OCI-LY3 (cell line): ENCODE measurements at regions not wholly inside any gene's neighbourhood (a gene's known extent, or its start where the extent isn't known, plus 50 kb on each side); places are given as distances from the start of the nearest gene placed in this dataset.

Experiments used
- H2AFZ ChIP-seq: fragments of 200-600, 300-600 bp; shearing (Covaris generic); 2 replicates; pipeline ENCODE4 v1.6.0; 2014; ENCODE audit warnings: antibody characterized with exemption, low read depth, low read length
- H3K27ac ChIP-seq: fragments of 200-600, 300-600 bp; sonication (generic); 2 replicates; pipeline ENCODE4 v1.5.1; 2014; ENCODE audit warnings: mild to moderate bottlenecking, low read length, moderate library complexity, mixed read lengths
- H3K27me3 ChIP-seq: fragments of 200-600, 300-600 bp; sonication (generic); 2 replicates; pipeline ENCODE4 v1.6.1; 2014; ENCODE audit warnings: low read depth, low read length, mixed read lengths
- H3K36me3 ChIP-seq: fragments of 200-600, 300-600 bp; sonication (generic); replicated peaks from 2 replicates; pipeline ENCODE3; 2014; ENCODE audit warnings: low read depth, low read length, mixed read lengths
- H3K4me1 ChIP-seq: fragments of 300-600, 200-600 bp; sonication (generic); 2 replicates; pipeline ENCODE4 v1.6.1; 2014; ENCODE audit warnings: low read length, mixed read lengths
- H3K4me2 ChIP-seq: fragments of 200-600, 300-600 bp; sonication (generic); 2 replicates; pipeline ENCODE4 v1.6.1; 2014; ENCODE audit warnings: low read length, mixed read lengths
- H3K4me3 ChIP-seq: fragments of 300-600, 200-600 bp; sonication (generic); 2 replicates; pipeline ENCODE4 v1.5.1; 2014; ENCODE audit warnings: antibody characterized with exemption, mild to moderate bottlenecking, low read length, moderate library complexity
- H3K79me2 ChIP-seq: fragments of 300-600, 200-600 bp; shearing (Covaris generic); 2 replicates; pipeline ENCODE4 v1.6.1; 2014; ENCODE audit warnings: mild to moderate bottlenecking, low read length, mixed read lengths
- H3K9ac ChIP-seq: fragments of 300-600, 200-600 bp; shearing (Covaris generic); 2 replicates; pipeline ENCODE4 v1.6.0; 2014; ENCODE audit warnings: mild to moderate bottlenecking, low read length, moderate library complexity
- H3K9me3 ChIP-seq: fragments of 200-600, 300-600 bp; shearing (Covaris generic); 2 replicates; pipeline ENCODE4 v1.6.1; 2014; ENCODE audit warnings: low read length, mixed read lengths; ENCODE audit not compliant: insufficient read depth
- H4K20me1 ChIP-seq: fragments of 200-600, 300-600 bp; sonication (generic); 2 replicates; pipeline ENCODE4 v1.6.1; 2016; ENCODE audit warnings: low read length, mixed read lengths; ENCODE audit not compliant: insufficient read depth
- EZH2phosphoT487 ChIP-seq: fragments of 200-600 bp; shearing (Covaris generic); IDR thresholded peaks from 2 replicates; pipeline ENCODE4 v1.6.1; 2018; ENCODE audit warnings: antibody characterized with exemption, mixed run types, low read depth
- TF ChIP-seq, protein P1 (sequence below): fragments of 200-600, 300-600 bp; sonication (generic); IDR thresholded peaks from 2 replicates; pipeline ENCODE4 v1.5.1; 2014; ENCODE audit warnings: antibody characterized with exemption, low read length, low read depth

- H3K36me3 ChIP-seq: no peaks in the 10 kb centered on the region
- no peaks in the 10 kb centered on the region for H3K79me2 ChIP-seq
- H2AFZ ChIP-seq: no peak overlapping the region
- H3K27me3 ChIP-seq: peaks cover 43% of the 10 kb centered on the region
- TF ChIP-seq, protein P1, sequence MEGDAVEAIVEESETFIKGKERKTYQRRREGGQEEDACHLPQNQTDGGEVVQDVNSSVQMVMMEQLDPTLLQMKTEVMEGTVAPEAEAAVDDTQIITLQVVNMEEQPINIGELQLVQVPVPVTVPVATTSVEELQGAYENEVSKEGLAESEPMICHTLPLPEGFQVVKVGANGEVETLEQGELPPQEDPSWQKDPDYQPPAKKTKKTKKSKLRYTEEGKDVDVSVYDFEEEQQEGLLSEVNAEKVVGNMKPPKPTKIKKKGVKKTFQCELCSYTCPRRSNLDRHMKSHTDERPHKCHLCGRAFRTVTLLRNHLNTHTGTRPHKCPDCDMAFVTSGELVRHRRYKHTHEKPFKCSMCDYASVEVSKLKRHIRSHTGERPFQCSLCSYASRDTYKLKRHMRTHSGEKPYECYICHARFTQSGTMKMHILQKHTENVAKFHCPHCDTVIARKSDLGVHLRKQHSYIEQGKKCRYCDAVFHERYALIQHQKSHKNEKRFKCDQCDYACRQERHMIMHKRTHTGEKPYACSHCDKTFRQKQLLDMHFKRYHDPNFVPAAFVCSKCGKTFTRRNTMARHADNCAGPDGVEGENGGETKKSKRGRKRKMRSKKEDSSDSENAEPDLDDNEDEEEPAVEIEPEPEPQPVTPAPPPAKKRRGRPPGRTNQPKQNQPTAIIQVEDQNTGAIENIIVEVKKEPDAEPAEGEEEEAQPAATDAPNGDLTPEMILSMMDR: no peak
- TF ChIP-seq EZH2phosphoT487: no peak
- no peak overlapping the region for H3K9ac ChIP-seq
- H3K4me2 ChIP-seq: no peak overlapping the region
- no peak overlapping the region for H3K4me3 ChIP-seq
- H4K20me1 ChIP-seq: no peaks in the 10 kb centered on the region
- H3K9me3 ChIP-seq: no peaks in the 10 kb centered on the region
- H3K4me1 ChIP-seq: no peaks in the 10 kb centered on the region
- no peak overlapping the region for H3K27ac ChIP-seq
These were observed 53.9 kb upstream of the SHISAL1 start for GRCh38 chr22:44366372-44367300.

GRCh38 chr22:44365832-44366231, 53.1 kb upstream of the SHISAL1 start:
- Histone ChIP-seq H3K4me2 (no peak overlapping the region), H3K9ac (no peak overlapping the region), H3K27ac (no peak overlapping the region), H3K79me2 (no peaks in the 10 kb centered on the region), H3K4me3 (no peak overlapping the region), H3K27me3 (peaks cover 43% of the 10 kb centered on the region), H4K20me1 (no peaks in the 10 kb centered on the region), H3K4me1 (no peaks in the 10 kb centered on the region), H2AFZ (no peak overlapping the region), H3K36me3 (no peaks in the 10 kb centered on the region), H3K9me3 (no peaks in the 10 kb centered on the region)
- TF ChIP-seq, protein P1: no peak
- TF ChIP-seq EZH2phosphoT487: no peak

GRCh38 chr22:44365191-44365590, 52.4 kb upstream of the SHISAL1 start:
- no peaks in the 10 kb centered on the region for H4K20me1 ChIP-seq
- no peak overlapping the region for H3K27ac ChIP-seq
- H3K27me3 ChIP-seq: peaks cover 43% of the 10 kb centered on the region
- H3K79me2 ChIP-seq: no peaks in the 10 kb centered on the region
- no peak overlapping the region for H3K9ac ChIP-seq
- no peaks in the 10 kb centered on the region for H3K9me3 ChIP-seq
- no peak overlapping the region for H3K4me3 ChIP-seq
- TF ChIP-seq EZH2phosphoT487: no peak
- TF ChIP-seq, protein P1: no peak
- H2AFZ ChIP-seq: no peak overlapping the region
- no peaks in the 10 kb centered on the region for H3K36me3 ChIP-seq
- no peak overlapping the region for H3K4me2 ChIP-seq
- no peaks in the 10 kb centered on the region for H3K4me1 ChIP-seq

DNA sequence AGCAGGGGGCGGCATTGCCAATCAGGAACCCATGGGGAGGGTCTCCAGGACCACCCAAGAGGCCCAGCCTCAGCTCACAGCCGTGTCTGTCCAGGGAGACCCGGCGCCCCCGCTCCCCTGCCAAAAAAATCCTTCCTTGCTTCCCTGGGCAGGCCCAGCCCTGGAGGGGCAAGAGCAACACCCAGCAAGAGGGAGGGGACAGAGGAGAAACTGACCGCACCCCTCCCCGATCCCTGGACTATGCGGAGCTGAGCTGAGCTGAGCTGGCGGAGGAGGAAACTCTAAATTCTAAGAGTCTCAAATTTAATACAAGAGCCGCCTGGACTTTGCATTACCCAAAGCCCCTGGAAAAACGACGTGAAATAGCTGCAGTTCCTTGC, 52.0 kb upstream of the SHISAL1 start:
- peaks cover 43% of the 10 kb centered on the region for H3K27me3 ChIP-seq
- H3K9ac ChIP-seq: no peak overlapping the region
- H3K79me2 ChIP-seq: no peaks in the 10 kb centered on the region
- H3K4me1 ChIP-seq: no peaks in the 10 kb centered on the region
- H3K9me3 ChIP-seq: no peaks in the 10 kb centered on the region
- no peak overlapping the region for H3K27ac ChIP-seq
- no peak overlapping the region for H2AFZ ChIP-seq
- H3K4me2 ChIP-seq: no peak overlapping the region
- no peaks in the 10 kb centered on the region for H3K36me3 ChIP-seq
- no peaks in the 10 kb centered on the region for H4K20me1 ChIP-seq
- no peak overlapping the region for H3K4me3 ChIP-seq
- TF ChIP-seq EZH2phosphoT487: no peak
- TF ChIP-seq, protein P1: no peak
